Peyer's patch (tissue), 4 donors: ENCODE measurements at regions not wholly inside any gene's neighbourhood (a gene's known extent, or its start where the extent isn't known, plus 50 kb on each side); places are given as distances from the start of the nearest gene placed in this dataset.

Experiments used
- DNase-seq, 3 donors: peaks; one replicate each; pipeline ENCODE4 v3.0.0-alpha.2; 2017 to 2019
- H3K27ac ChIP-seq, 4 donors: fragments of 200-600 bp; sonication (generic); one replicate each; pipeline ENCODE4 v1.5.1; 2016 to 2019
- H3K27me3 ChIP-seq, 2 donors: fragments of 200-600 bp; sonication (generic); one replicate each; pipeline ENCODE4 v1.5.1; 2019
- H3K36me3 ChIP-seq, 3 donors: fragments of 200-600 bp; sonication (generic); one replicate each; pipeline ENCODE4 v1.5.1; 2016 to 2019
- H3K4me1 ChIP-seq, 4 donors: fragments of 200-600 bp; sonication (generic); one replicate each; pipeline ENCODE4 v1.5.1; 2016 to 2019
- H3K4me3 ChIP-seq, 4 donors: fragments of 200-600 bp; sonication (generic); 1 replicate in 3 of 4; 2 replicates in 1 of 4; pipeline ENCODE4 v1.5.1; 2016 to 2019; ENCODE audit warnings: mild to moderate bottlenecking in 1 of 4
- H3K9me3 ChIP-seq, 4 donors: fragments of 200-600 bp; sonication (generic); one replicate each; pipeline ENCODE4 v1.5.1; 2016 to 2019; ENCODE audit warnings: mild to moderate bottlenecking in 1 of 4
- CTCF ChIP-seq, 6 experiments: fragments of 450-650 bp in 4 of 6; fragments of 200-600 bp in 2 of 6; sonication (generic) in 1 of 6; IDR thresholded peaks; one replicate each; pipeline ENCODE4 v1.5.1; 2017 to 2019; ENCODE audit warnings: antibody characterized with exemption in 6 of 6, mild to moderate bottlenecking in 3 of 6, moderate library complexity in 1 of 6
- POLR2A ChIP-seq, 2 donors: fragments of 450-650 bp; IDR thresholded peaks; one replicate each; pipeline ENCODE4 v1.5.1; 2017; ENCODE audit warnings: antibody characterized with exemption in 2 of 2, mild to moderate bottlenecking in 2 of 2, moderate library complexity in 2 of 2

DNA sequence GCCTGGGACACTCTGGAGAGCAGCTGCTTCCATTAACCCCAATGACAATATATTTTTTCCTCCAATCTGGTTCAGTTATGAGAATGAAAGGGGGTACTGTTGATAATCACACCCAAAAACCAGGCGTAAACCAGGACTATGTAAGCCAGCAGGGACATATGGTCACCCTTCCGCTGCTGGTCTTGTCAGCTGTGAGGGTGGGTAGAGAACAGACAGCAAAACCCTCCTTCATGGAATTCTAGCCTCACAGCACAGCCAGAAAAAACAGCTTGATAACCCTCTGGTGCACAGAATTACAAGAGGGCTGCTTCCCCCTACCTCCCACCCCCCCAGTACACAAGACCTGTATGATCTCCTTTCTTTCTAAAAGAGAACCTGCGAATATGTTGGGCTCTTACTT is 368.8 kb upstream of the ZMIZ1 start:
- Histone ChIP-seq H3K4me3 (no peak overlapping the region), H3K9me3 (no peaks in the 10 kb centered on the region), H3K4me1 (no peaks in the 10 kb centered on the region), H3K36me3 (no peaks in the 10 kb centered on the region), H3K27me3 (no peaks in the 10 kb centered on the region), H3K27ac (no peak overlapping the region)
- TF ChIP-seq POLR2A (IDR thresholded peaks at IDR 0.05) (no peak), CTCF (IDR thresholded peaks at IDR 0.05) (no peak)
- no peak for DNase-seq

- Histone ChIP-seq H3K4me3 (no peak overlapping the region), H3K27me3 (no peaks in the 10 kb centered on the region), H3K27ac (no peak overlapping the region), H3K4me1 (no peaks in the 10 kb centered on the region), H3K36me3 (no peaks in the 10 kb centered on the region), H3K9me3 (no peaks in the 10 kb centered on the region)
- no peak for DNase-seq
- TF ChIP-seq POLR2A (IDR thresholded peaks at IDR 0.05) (no peak), CTCF (IDR thresholded peaks at IDR 0.05) (no peak)
Measured at GRCh38 chr10:78700413-78700812, 368.4 kb upstream of the ZMIZ1 start.

GRCh38 chr10:78700816-78701520 is 367.8 kb upstream of the ZMIZ1 start:
- no peak overlapping the region for H3K27ac ChIP-seq
- H3K9me3 ChIP-seq: no peaks in the 10 kb centered on the region
- H3K4me3 ChIP-seq: no peak overlapping the region
- no peak for DNase-seq
- TF ChIP-seq POLR2A (IDR thresholded peaks at IDR 0.05) (no peak), CTCF (IDR thresholded peaks at IDR 0.05) (no peak)
- H3K27me3 ChIP-seq: no peaks in the 10 kb centered on the region
- no peaks in the 10 kb centered on the region for H3K36me3 ChIP-seq
- H3K4me1 ChIP-seq: no peaks in the 10 kb centered on the region

DNA sequence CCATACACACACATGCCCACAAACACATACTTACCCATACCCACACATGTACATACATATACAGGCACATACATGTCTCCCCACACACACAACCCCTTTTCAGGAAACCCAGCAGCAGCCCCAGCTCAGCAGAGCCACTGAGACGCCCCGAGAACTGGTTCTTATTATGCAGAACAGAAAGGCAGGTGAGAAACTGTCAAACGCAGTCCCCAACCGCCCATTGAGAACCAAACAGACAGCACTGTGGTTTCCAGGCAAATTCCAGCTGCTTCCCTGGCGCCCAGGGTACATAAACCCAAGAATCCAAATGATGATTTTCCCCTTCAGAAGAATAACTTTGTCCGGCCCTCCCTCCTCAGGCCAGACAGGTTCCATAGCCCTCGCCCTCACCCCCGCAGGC is 366.6 kb upstream of the ZMIZ1 start:
- Histone ChIP-seq H3K27ac (no peak overlapping the region), H3K4me3 (no peak overlapping the region)

DNA sequence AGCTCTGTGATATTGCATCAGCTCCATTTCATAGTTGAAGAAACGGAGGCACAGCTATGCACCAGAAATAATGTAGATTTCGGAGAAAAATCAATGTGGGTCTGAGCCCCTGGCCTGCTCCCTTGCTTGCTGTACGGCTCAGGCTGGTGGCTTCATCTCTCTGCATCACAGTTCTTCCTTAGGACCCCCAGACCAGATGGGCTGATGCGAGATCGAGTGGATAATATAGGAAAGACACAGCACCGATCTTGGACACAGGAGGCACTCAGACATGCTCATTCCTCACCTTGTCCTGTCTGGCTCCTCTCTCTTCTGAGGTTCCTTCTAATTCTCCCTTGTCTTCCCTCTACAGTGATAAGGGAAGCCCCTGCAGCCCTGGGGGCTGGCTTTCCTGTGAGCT is 365.9 kb upstream of the ZMIZ1 start:
- no peak for TF ChIP-seq CTCF (IDR thresholded peaks at IDR 0.05)
- no peak for TF ChIP-seq POLR2A (IDR thresholded peaks at IDR 0.05)
- Histone ChIP-seq H3K4me3 (no peak overlapping the region), H3K27ac (no peak overlapping the region), H3K9me3 (no peaks in the 10 kb centered on the region), H3K27me3 (no peaks in the 10 kb centered on the region), H3K36me3 (no peaks in the 10 kb centered on the region), H3K4me1 (no peaks in the 10 kb centered on the region)
- DNase-seq: no peak

More for the DNA sequence above, 366.6 kb upstream of the ZMIZ1 start:
- DNase-seq: no peak
- Histone ChIP-seq H3K36me3 (no peaks in the 10 kb centered on the region), H3K27me3 (no peaks in the 10 kb centered on the region), H3K4me1 (no peaks in the 10 kb centered on the region), H3K9me3 (no peaks in the 10 kb centered on the region)
- TF ChIP-seq POLR2A (IDR thresholded peaks at IDR 0.05): no peak
- no peak for TF ChIP-seq CTCF (IDR thresholded peaks at IDR 0.05)

GRCh38 chr10:78703593-78703992 is 365.2 kb upstream of the ZMIZ1 start:
- no peaks in the 10 kb centered on the region for H3K36me3 ChIP-seq
- H3K4me3 ChIP-seq: no peak overlapping the region
- no peak for TF ChIP-seq POLR2A (IDR thresholded peaks at IDR 0.05)
- TF ChIP-seq CTCF (IDR thresholded peaks at IDR 0.05): no peak
- H3K9me3 ChIP-seq: no peaks in the 10 kb centered on the region
- no peaks in the 10 kb centered on the region for H3K27me3 ChIP-seq
- H3K27ac ChIP-seq: no peak overlapping the region
- H3K4me1 ChIP-seq: no peaks in the 10 kb centered on the region
- no peak for DNase-seq
